H1 (cell line): ENCODE measurements at regions not wholly inside any gene's neighbourhood (a gene's known extent, or its start where the extent isn't known, plus 50 kb on each side); places are given as distances from the start of the nearest gene placed in this dataset.

Experiments used
- CTCF ChIA-PET: fragments of 300-600 bp; sonication (Branson Sonifier 250); formaldehyde crosslinking; loops from one replicate; lab custom pipeline; 2021; ENCODE audit not compliant: partially characterized antibody; lab: Charles Lee
- POLR2A ChIA-PET: fragments of 300-600 bp; sonication (Branson Sonifier 250); formaldehyde crosslinking; loops from one replicate; lab custom pipeline; 2021; ENCODE audit warnings: inconsistent platforms; ENCODE audit not compliant: partially characterized antibody; lab: Charles Lee
- DNase-seq, 2 experiments: peaks; one replicate each; pipeline versions ENCODE4 v3.0.0 to v3.0.0-alpha.2; 2010 to 2022; ENCODE audit warnings: low spot score in 2 of 2, low read depth in 1 of 2, mixed read lengths in 1 of 2
- FAIRE-seq: peaks from 2 replicates; lab custom pipeline; 2011; peaks lifted over from hg19 to GRCh38; lab: Jason Lieb, UNC
- H2AFZ ChIP-seq: 2 replicates; pipeline ENCODE4 v1.8.1; 2012; ENCODE audit warnings: low read length, inconsistent platforms
- H2AK5ac ChIP-seq: 2 replicates; pipeline ENCODE4 v1.6.1; 2013; ENCODE audit warnings: low read depth, low read length
- H2BK120ac ChIP-seq: replicated peaks from 2 replicates; pipeline ENCODE3; 2013; ENCODE audit warnings: low read depth, low read length, inconsistent platforms
- H2BK12ac ChIP-seq: 2 replicates; pipeline ENCODE4 v1.6.1; 2013; ENCODE audit warnings: low read depth, low read length
- H2BK15ac ChIP-seq: 2 replicates; pipeline ENCODE4 v1.6.1; 2013; ENCODE audit warnings: low read length
- H2BK20ac ChIP-seq: 2 replicates; pipeline ENCODE4 v1.6.1; 2013; ENCODE audit warnings: low read length
- H2BK5ac ChIP-seq: 2 replicates; pipeline ENCODE4 v1.6.1; 2013; ENCODE audit warnings: low read depth, low read length
- H3K14ac ChIP-seq: 2 replicates; pipeline ENCODE4 v1.6.1; 2013; ENCODE audit warnings: inconsistent platforms; ENCODE audit not compliant: insufficient read length
- H3K18ac ChIP-seq: 2 replicates; pipeline ENCODE4 v1.6.1; 2013; ENCODE audit warnings: low read length; ENCODE audit errors: extremely low read depth
- H3K23ac ChIP-seq: 2 replicates; pipeline ENCODE4 v1.6.1; 2013; ENCODE audit warnings: inconsistent platforms; ENCODE audit not compliant: insufficient read length
- H3K23me2 ChIP-seq: 2 replicates; pipeline ENCODE4 v1.6.1; 2013; ENCODE audit warnings: low read depth, low read length
- H3K27ac ChIP-seq: 2 replicates; pipeline ENCODE4 v1.6.1; 2011; ENCODE audit warnings: low read depth, low read length, inconsistent platforms
- H3K27me3 ChIP-seq, 4 experiments: replicated peaks in 1 of 4; 1 replicate in 1 of 4; 2 replicates in 3 of 4; pipeline versions ENCODE4 v1.6.1 to v1.8.1; 2011 to 2013; ENCODE audit warnings: low read length in 3 of 4, mild to moderate bottlenecking in 3 of 4, inconsistent platforms in 2 of 4, mixed read lengths in 2 of 4, moderate library complexity in 1 of 4; ENCODE audit not compliant: control insufficient read depth in 3 of 4, insufficient read depth in 3 of 4; ENCODE audit errors: extremely low read depth in 1 of 4
- H3K36me3 ChIP-seq, 4 experiments: 2 replicates each; pipeline versions ENCODE4 v1.6.1 to v1.8.1; 2011 to 2013; ENCODE audit warnings: mild to moderate bottlenecking in 4 of 4, low read length in 3 of 4, moderate library complexity in 2 of 4, control low read depth in 1 of 4, inconsistent platforms in 1 of 4; ENCODE audit not compliant: insufficient read depth in 4 of 4, control insufficient read depth in 2 of 4
- H3K4ac ChIP-seq: replicated peaks from 2 replicates; pipeline ENCODE3; 2013; ENCODE audit warnings: low read length, low read depth, mixed read lengths, inconsistent platforms; ENCODE audit not compliant: insufficient read length
- H3K4me1 ChIP-seq, 4 experiments: replicated peaks in 1 of 4; 1 replicate in 1 of 4; 2 replicates in 3 of 4; pipeline versions ENCODE4 v1.6.1 to v1.8.1; 2011 to 2013; ENCODE audit warnings: low read length in 3 of 4, inconsistent platforms in 2 of 4, mixed read lengths in 1 of 4; ENCODE audit not compliant: insufficient read depth in 4 of 4, control insufficient read depth in 3 of 4
- H3K4me2 ChIP-seq, 2 experiments: 2 replicates each; pipeline versions ENCODE4 v1.6.1 to v1.8.1; 2011 to 2013; ENCODE audit warnings: low read depth in 2 of 2, low read length in 2 of 2, control low read depth in 1 of 2, inconsistent platforms in 1 of 2, mild to moderate bottlenecking in 1 of 2; ENCODE audit not compliant: insufficient read depth in 1 of 2
- H3K4me3 ChIP-seq, 4 experiments: fragments of 200-600, 300-600 bp in 1 of 4; sonication (generic), shearing (Covaris generic), sonication (Bioruptor Twin) in 1 of 4; 2 replicates each; pipeline versions ENCODE4 v1.5.1 to v1.8.1; 2011 to 2016; ENCODE audit warnings: low read length in 4 of 4, low read depth in 3 of 4, control low read depth in 2 of 4, inconsistent platforms in 2 of 4, mild to moderate bottlenecking in 2 of 4, mixed read lengths in 1 of 4, moderate library complexity in 1 of 4; ENCODE audit not compliant: insufficient read depth in 2 of 4; ENCODE audit errors: extremely low read depth in 1 of 4
- H3K56ac ChIP-seq: replicated peaks from 2 replicates; pipeline ENCODE3; 2013; ENCODE audit warnings: low read depth, mild to moderate bottlenecking, mixed read lengths, low read length, inconsistent platforms; ENCODE audit not compliant: insufficient read length
- H3K79me1 ChIP-seq: 2 replicates; pipeline ENCODE4 v1.6.1; 2013; ENCODE audit warnings: low read depth, low read length, control low read depth
- H3K79me2 ChIP-seq, 2 experiments: 2 replicates each; pipeline versions ENCODE4 v1.6.1 to v1.8.1; 2012 to 2013; ENCODE audit warnings: low read length in 2 of 2, mild to moderate bottlenecking in 2 of 2, inconsistent platforms in 1 of 2; ENCODE audit not compliant: insufficient read depth in 2 of 2, control insufficient read depth in 1 of 2
- H3K9ac ChIP-seq, 4 experiments: replicated peaks in 1 of 4; 1 replicate in 1 of 4; 2 replicates in 3 of 4; pipeline versions ENCODE4 v1.6.1 to v1.8.1; 2011 to 2013; ENCODE audit warnings: low read depth in 3 of 4, low read length in 3 of 4, control low read depth in 2 of 4, mild to moderate bottlenecking in 2 of 4, moderate library complexity in 2 of 4, inconsistent platforms in 1 of 4; ENCODE audit errors: extremely low read depth in 1 of 4
- H3K9me3 ChIP-seq, 2 experiments: 2 replicates each; pipeline versions ENCODE4 v1.6.1 to v1.8.1; 2012 to 2013; ENCODE audit warnings: mild to moderate bottlenecking in 2 of 2, moderate library complexity in 2 of 2, control low read depth in 1 of 2, inconsistent platforms in 1 of 2, low read depth in 1 of 2, low read length in 1 of 2, mixed read lengths in 1 of 2; ENCODE audit not compliant: insufficient read depth in 2 of 2
- H4K20me1 ChIP-seq, 2 experiments: replicated peaks in 1 of 2; 2 replicates each; pipeline versions ENCODE3 to v1.8.1; 2011 to 2013; ENCODE audit warnings: inconsistent platforms in 2 of 2, low read length in 2 of 2, mild to moderate bottlenecking in 1 of 2; ENCODE audit not compliant: insufficient read depth in 2 of 2, control insufficient read depth in 1 of 2
- H4K5ac ChIP-seq: 2 replicates; pipeline ENCODE4 v1.6.1; 2013; ENCODE audit warnings: low read length, low read depth, mixed read lengths, inconsistent platforms; ENCODE audit not compliant: insufficient read length
- H4K8ac ChIP-seq: 2 replicates; pipeline ENCODE4 v1.8.0; 2013; ENCODE audit warnings: mild to moderate bottlenecking, moderate library complexity, low read length, inconsistent platforms; ENCODE audit not compliant: insufficient read depth; ENCODE audit errors: extremely low read depth
- H4K91ac ChIP-seq: replicated peaks from 2 replicates; pipeline ENCODE3; 2013; ENCODE audit warnings: low read length, mixed read lengths, inconsistent platforms; ENCODE audit not compliant: insufficient read length
- EGR1 ChIP-seq: IDR thresholded peaks from 2 replicates; pipeline ENCODE4 v1.6.1; 2011; ENCODE audit warnings: low read depth, low read length, borderline replicate concordance
- TBP ChIP-seq: IDR thresholded peaks from 2 replicates; pipeline ENCODE4 v1.6.1; 2011; ENCODE audit warnings: low read depth, low read length, improper control_type of control experiment
- WGBS, 2 experiments: shearing (Covaris generic) in 1 of 2; methylation state at CpG; one replicate each; pipeline versions ENCODE4 v1.1.6 to v1.1.7; 2013 to 2015; ENCODE audit warnings: low lambda C conversion rate in 2 of 2, mixed read lengths in 2 of 2, inconsistent platforms in 1 of 2, low coverage in 1 of 2, missing lambda C conversion rate in 1 of 2; ENCODE audit not compliant: insufficient replicate concordance in 2 of 2, insufficient coverage in 1 of 2, insufficient read length in 1 of 2; ENCODE audit errors: extremely low coverage in 1 of 2, missing lambda C conversion rate in 1 of 2; 5-methylcytosine and 5-hydroxymethylcytosine counted together

GRCh38 chr9:78169125-78169524 lies 66.8 kb upstream of the CEP78 start:
- Histone ChIP-seq H2BK20ac (no peak overlapping the region), H3K23me2 (no peaks in the 10 kb centered on the region), H3K4me3 (no peak overlapping the region), H2AK5ac (no peak overlapping the region), H3K9ac (no peak overlapping the region), H3K27ac (no peak overlapping the region), H2BK120ac (no peak overlapping the region), H3K27me3 (no peaks in the 10 kb centered on the region; a peak in 1 of 7 replicates), H3K79me2 (no peaks in the 10 kb centered on the region), H3K79me1 (no peaks in the 10 kb centered on the region), H3K4ac (no peak overlapping the region), H3K14ac (no peak overlapping the region), H4K91ac (no peak overlapping the region), H3K4me2 (no peak overlapping the region), H2BK15ac (no peak overlapping the region), H3K56ac (no peak overlapping the region), H4K8ac (no peak overlapping the region), H2AFZ (no peak overlapping the region), H4K5ac (no peak overlapping the region), H3K36me3 (no peaks in the 10 kb centered on the region), H2BK5ac (no peak overlapping the region), H2BK12ac (no peak overlapping the region), H3K23ac (no peak overlapping the region), H4K20me1 (no peaks in the 10 kb centered on the region), H3K9me3 (peaks cover 4 to 7% of the 10 kb centered on the region in 2 experiments; a peak in 3 of 4 replicates), H3K18ac (no peak overlapping the region), H3K4me1 (no peaks in the 10 kb centered on the region)
- WGBS, 2 experiments: 91% methylated on average over 6 of the region's 6 CpGs; no CpG with 5 or more reads in 1 of the 2 experiments
- DNase-seq (no peak), FAIRE-seq (no peak)
- TF ChIP-seq TBP: no peak
- TF ChIP-seq EGR1: no peak
- ChIA-PET CTCF (no interaction called here), POLR2A (interaction anchor here (1.6 kb wide), 1 partner anchor 128 kb away, joined by 5 read pairs; the partner anchor contains the start of gene PSAT1)
